ENCODE measurements at regions not wholly inside any gene's neighbourhood (a gene's known extent, or its start where the extent isn't known, plus 50 kb on each side); places are given as distances from the start of the nearest gene placed in this dataset.

DNA sequence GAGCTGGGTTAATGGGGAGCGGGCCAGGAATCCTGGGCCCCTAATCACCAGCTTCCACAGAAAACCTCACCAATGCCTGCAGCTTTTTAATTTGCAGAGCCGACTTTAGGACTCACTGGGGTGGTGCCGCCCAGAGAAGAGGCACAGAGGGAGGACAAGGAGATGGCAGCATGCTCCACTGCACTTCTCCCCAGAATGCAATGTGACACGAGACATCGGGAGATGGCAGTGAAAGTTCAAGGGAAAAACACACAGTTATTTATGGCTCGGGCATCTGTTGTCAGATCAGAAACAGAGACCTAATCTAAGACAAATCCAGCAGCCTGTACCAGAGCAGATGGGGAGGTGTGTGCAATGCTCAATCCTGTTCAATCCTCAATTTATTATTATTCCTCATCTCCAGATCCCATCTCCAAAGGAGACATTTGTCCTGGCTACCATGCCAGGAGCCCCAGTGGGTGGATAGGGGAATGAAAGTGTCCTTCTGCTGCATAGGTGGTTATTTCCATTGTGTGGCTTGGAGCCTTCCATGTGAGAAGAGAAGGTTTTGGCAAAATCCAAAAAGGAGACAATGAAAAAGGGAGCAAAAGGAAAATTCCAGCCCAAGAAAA lies 250.0 kb downstream of the NXPE2 start:
- H3F3A ChIP-seq (ENCODE audit: insufficient read depth): no peaks in the 10 kb centered on the region
- TF ChIP-seq EZH2phosphoT487 (conservative IDR thresholded peaks at IDR 0.05; ENCODE audit: low read length): no peak
- TF ChIP-seq, protein P1, sequence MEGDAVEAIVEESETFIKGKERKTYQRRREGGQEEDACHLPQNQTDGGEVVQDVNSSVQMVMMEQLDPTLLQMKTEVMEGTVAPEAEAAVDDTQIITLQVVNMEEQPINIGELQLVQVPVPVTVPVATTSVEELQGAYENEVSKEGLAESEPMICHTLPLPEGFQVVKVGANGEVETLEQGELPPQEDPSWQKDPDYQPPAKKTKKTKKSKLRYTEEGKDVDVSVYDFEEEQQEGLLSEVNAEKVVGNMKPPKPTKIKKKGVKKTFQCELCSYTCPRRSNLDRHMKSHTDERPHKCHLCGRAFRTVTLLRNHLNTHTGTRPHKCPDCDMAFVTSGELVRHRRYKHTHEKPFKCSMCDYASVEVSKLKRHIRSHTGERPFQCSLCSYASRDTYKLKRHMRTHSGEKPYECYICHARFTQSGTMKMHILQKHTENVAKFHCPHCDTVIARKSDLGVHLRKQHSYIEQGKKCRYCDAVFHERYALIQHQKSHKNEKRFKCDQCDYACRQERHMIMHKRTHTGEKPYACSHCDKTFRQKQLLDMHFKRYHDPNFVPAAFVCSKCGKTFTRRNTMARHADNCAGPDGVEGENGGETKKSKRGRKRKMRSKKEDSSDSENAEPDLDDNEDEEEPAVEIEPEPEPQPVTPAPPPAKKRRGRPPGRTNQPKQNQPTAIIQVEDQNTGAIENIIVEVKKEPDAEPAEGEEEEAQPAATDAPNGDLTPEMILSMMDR (IDR thresholded peaks at IDR 0.05; ENCODE audit: insufficient read depth, low read length, poor library complexity, severe bottlenecking): no peak
- H3K4me3 ChIP-seq (ENCODE audit: insufficient read depth, low read length, poor library complexity, severe bottlenecking): no peak overlapping the region

GRCh38 chr11:114929351-114930000 lies 251.1 kb downstream of the NXPE2 start:
- Histone ChIP-seq H3K79me2 (ENCODE audit: insufficient read depth, low read length) (no peaks in the 10 kb centered on the region), H3F3A (ENCODE audit: insufficient read depth) (no peaks in the 10 kb centered on the region), H3K4me2 (ENCODE audit: low read depth, low read length, poor library complexity, severe bottlenecking) (no peak overlapping the region), H2AFZ (ENCODE audit: low read depth, low read length, severe bottlenecking) (no peak overlapping the region), H4K20me1 (ENCODE audit: low read depth, low read length) (no peaks in the 10 kb centered on the region), H3K4me3 (ENCODE audit: insufficient read depth, low read length, poor library complexity, severe bottlenecking) (no peak overlapping the region), H3K27ac (ENCODE audit: low read depth, low read length) (no peak overlapping the region), H3K9ac (ENCODE audit: low read length) (no peak overlapping the region), H3K36me3 (ENCODE audit: low read length) (no peaks in the 10 kb centered on the region), H3K27me3 (ENCODE audit: low read length) (no peaks in the 10 kb centered on the region), H3K9me2 (replicated peaks; ENCODE audit: insufficient read depth, low read length) (no peaks in the 10 kb centered on the region), H3K9me3 (ENCODE audit: insufficient read depth, low read length) (no peaks in the 10 kb centered on the region)
- TF ChIP-seq, protein P1 (IDR thresholded peaks at IDR 0.05; ENCODE audit: insufficient read depth, low read length, poor library complexity, severe bottlenecking): no peak
- no peak for TF ChIP-seq EZH2phosphoT487 (conservative IDR thresholded peaks at IDR 0.05; ENCODE audit: low read length)

More for the DNA sequence above, 250.0 kb downstream of the NXPE2 start:
- Histone ChIP-seq H3K4me2 (ENCODE audit: low read depth, low read length, poor library complexity, severe bottlenecking) (no peak overlapping the region), H3K79me2 (ENCODE audit: insufficient read depth, low read length) (no peaks in the 10 kb centered on the region), H3K9ac (ENCODE audit: low read length) (no peak overlapping the region), H3K27me3 (ENCODE audit: low read length) (no peaks in the 10 kb centered on the region), H3K27ac (ENCODE audit: low read depth, low read length) (no peak overlapping the region), H3K9me3 (ENCODE audit: insufficient read depth, low read length) (no peaks in the 10 kb centered on the region), H3K9me2 (replicated peaks; ENCODE audit: insufficient read depth, low read length) (no peaks in the 10 kb centered on the region), H2AFZ (ENCODE audit: low read depth, low read length, severe bottlenecking) (no peak overlapping the region), H3K36me3 (ENCODE audit: low read length) (no peaks in the 10 kb centered on the region), H4K20me1 (ENCODE audit: low read depth, low read length) (no peaks in the 10 kb centered on the region)

- Histone ChIP-seq H3K36me3 (ENCODE audit: low read length) (no peaks in the 10 kb centered on the region), H3K79me2 (ENCODE audit: insufficient read depth, low read length) (no peaks in the 10 kb centered on the region), H3K9me2 (replicated peaks; ENCODE audit: insufficient read depth, low read length) (no peaks in the 10 kb centered on the region; the same call in 1 of the 2 replicates), H3F3A (ENCODE audit: insufficient read depth) (no peaks in the 10 kb centered on the region), H4K20me1 (ENCODE audit: low read depth, low read length) (no peaks in the 10 kb centered on the region), H3K4me3 (ENCODE audit: insufficient read depth, low read length, poor library complexity, severe bottlenecking) (no peak overlapping the region), H2AFZ (ENCODE audit: low read depth, low read length, severe bottlenecking) (no peak overlapping the region), H3K27me3 (ENCODE audit: low read length) (no peaks in the 10 kb centered on the region), H3K9ac (ENCODE audit: low read length) (no peak overlapping the region), H3K27ac (ENCODE audit: low read depth, low read length) (no peak overlapping the region), H3K4me2 (ENCODE audit: low read depth, low read length, poor library complexity, severe bottlenecking) (no peak overlapping the region), H3K9me3 (ENCODE audit: insufficient read depth, low read length) (peaks cover 5% of the 10 kb centered on the region; the same call in 1 of the 2 replicates)
- no peak for TF ChIP-seq EZH2phosphoT487 (conservative IDR thresholded peaks at IDR 0.05; ENCODE audit: low read length)
- TF ChIP-seq, protein P1 (IDR thresholded peaks at IDR 0.05; ENCODE audit: insufficient read depth, low read length, poor library complexity, severe bottlenecking): no peak
These were observed 260.5 kb downstream of the NXPE2 start for GRCh38 chr11:114938799-114939198.

All from SU-DHL-6 (cell line).